ENCODE measurements at regions not wholly inside any gene's neighbourhood (a gene's known extent, or its start where the extent isn't known, plus 50 kb on each side); places are given as distances from the start of the nearest gene placed in this dataset.
"Not testable (repeated sequence)": the region's sequence is repeated elsewhere in the genome, so short reads cannot be mapped to it uniquely, and the experiment has no call there.

GRCh38 chr5:124022966-124023365 is 511.0 kb downstream of the CSNK1G3 start:
- no peak for DNase-seq (ENCODE audit: low spot score)
- intact Hi-C loops (cut with DNase I), result no loop called here

GRCh38 chr5:124021776-124022175 is 509.8 kb downstream of the CSNK1G3 start:
- intact Hi-C loops (cut with DNase I), result no loop called here
- DNase-seq (ENCODE audit: low spot score), result no peak

- DNase-seq (ENCODE audit: low spot score), result no peak
- intact Hi-C loops (cut with DNase I), result no loop called here
Observed at GRCh38 chr5:124021066-124021641, 509.2 kb downstream of the CSNK1G3 start.

- intact Hi-C loops (cut with DNase I), result not testable (repeated sequence)
Observed at GRCh38 chr5:124017321-124017720, 505.3 kb downstream of the CSNK1G3 start.

GRCh38 chr5:124007675-124008398 is 495.9 kb downstream of the CSNK1G3 start:
- intact Hi-C loops (cut with DNase I), result no loop called here
- DNase-seq (ENCODE audit: low spot score), result no peak

More at GRCh38 chr5:124017321-124017720, 505.3 kb downstream of the CSNK1G3 start:
- not testable (repeated sequence) for DNase-seq (ENCODE audit: low spot score)

GRCh38 chr5:124001036-124001615 is 489.1 kb downstream of the CSNK1G3 start:
- intact Hi-C loops (cut with DNase I), result no loop called here
- DNase-seq (ENCODE audit: low spot score), result no peak

GRCh38 chr5:124000538-124000937 is 488.6 kb downstream of the CSNK1G3 start:
- no peak for DNase-seq (ENCODE audit: low spot score)
- intact Hi-C loops (cut with DNase I), result no loop called here

GRCh38 chr5:123997462-123998215 is 485.7 kb downstream of the CSNK1G3 start:
- DNase-seq (ENCODE audit: low spot score), result no peak
- intact Hi-C loops (cut with DNase I), result no loop called here

- intact Hi-C loops (cut with DNase I), result no loop called here
- DNase-seq (ENCODE audit: low spot score), result no peak
Observed at GRCh38 chr5:123997064-123997461, 485.1 kb downstream of the CSNK1G3 start.

- no peak for DNase-seq (ENCODE audit: low spot score)
- intact Hi-C loops (cut with DNase I), result no loop called here
Observed at GRCh38 chr5:123992641-123993040, 480.7 kb downstream of the CSNK1G3 start.

GRCh38 chr5:123987956-123988355 is 476.0 kb downstream of the CSNK1G3 start:
- intact Hi-C loops (cut with DNase I), result no loop called here

GRCh38 chr5:123976379-123977033 is 464.5 kb downstream of the CSNK1G3 start:
- intact Hi-C loops (cut with DNase I), result no loop called here
- DNase-seq (ENCODE audit: low spot score), result no peak

More at GRCh38 chr5:123987956-123988355, 476.0 kb downstream of the CSNK1G3 start:
- DNase-seq (ENCODE audit: low spot score), result no peak

GRCh38 chr5:123975521-123975920 is 463.5 kb downstream of the CSNK1G3 start:
- DNase-seq (ENCODE audit: low spot score); intact Hi-C loops (cut with DNase I): not testable (repeated sequence)

- intact Hi-C loops (cut with DNase I), result no loop called here
- no peak for DNase-seq (ENCODE audit: low spot score)
Observed at GRCh38 chr5:123966781-123967180, 454.8 kb downstream of the CSNK1G3 start.

GRCh38 chr5:123965626-123966025 is 453.6 kb downstream of the CSNK1G3 start:
- intact Hi-C loops (cut with DNase I), result no loop called here
- no peak for DNase-seq (ENCODE audit: low spot score)

- intact Hi-C loops (cut with DNase I), result no loop called here
- no peak for DNase-seq (ENCODE audit: low spot score)
Observed at GRCh38 chr5:123964884-123965283, 452.9 kb downstream of the CSNK1G3 start.

GRCh38 chr5:123960526-123960925 is 448.5 kb downstream of the CSNK1G3 start:
- DNase-seq (ENCODE audit: low spot score), result no peak
- intact Hi-C loops (cut with DNase I), result no loop called here

GRCh38 chr5:123951582-123951977 is 439.6 kb downstream of the CSNK1G3 start:
- DNase-seq (ENCODE audit: low spot score), result no peak
- intact Hi-C loops (cut with DNase I), result no loop called here

GRCh38 chr5:123950701-123951581 is 439.0 kb downstream of the CSNK1G3 start:
- intact Hi-C loops (cut with DNase I), result no loop called here
- DNase-seq (ENCODE audit: low spot score), result no peak
